H1 (cell line): ENCODE measurements at regions not wholly inside any gene's neighbourhood (a gene's known extent, or its start where the extent isn't known, plus 50 kb on each side); places are given as distances from the start of the nearest gene placed in this dataset.

Experiments used
- CTCF ChIA-PET: fragments of 300-600 bp; sonication (Branson Sonifier 250); formaldehyde crosslinking; loops from one replicate; lab custom pipeline; 2021; ENCODE audit not compliant: partially characterized antibody; lab: Charles Lee
- POLR2A ChIA-PET: fragments of 300-600 bp; sonication (Branson Sonifier 250); formaldehyde crosslinking; loops from one replicate; lab custom pipeline; 2021; ENCODE audit warnings: inconsistent platforms; ENCODE audit not compliant: partially characterized antibody; lab: Charles Lee
- DNase-seq, 2 experiments: peaks; one replicate each; pipeline versions ENCODE4 v3.0.0 to v3.0.0-alpha.2; 2010 to 2022; ENCODE audit warnings: low spot score in 2 of 2, low read depth in 1 of 2, mixed read lengths in 1 of 2
- FAIRE-seq: peaks from 2 replicates; lab custom pipeline; 2011; peaks lifted over from hg19 to GRCh38; lab: Jason Lieb, UNC
- H2AFZ ChIP-seq: 2 replicates; pipeline ENCODE4 v1.8.1; 2012; ENCODE audit warnings: low read length, inconsistent platforms
- H2AK5ac ChIP-seq: 2 replicates; pipeline ENCODE4 v1.6.1; 2013; ENCODE audit warnings: low read depth, low read length
- H2BK120ac ChIP-seq: replicated peaks from 2 replicates; pipeline ENCODE3; 2013; ENCODE audit warnings: low read depth, low read length, inconsistent platforms
- H2BK12ac ChIP-seq: 2 replicates; pipeline ENCODE4 v1.6.1; 2013; ENCODE audit warnings: low read depth, low read length
- H2BK15ac ChIP-seq: 2 replicates; pipeline ENCODE4 v1.6.1; 2013; ENCODE audit warnings: low read length
- H2BK20ac ChIP-seq: 2 replicates; pipeline ENCODE4 v1.6.1; 2013; ENCODE audit warnings: low read length
- H2BK5ac ChIP-seq: 2 replicates; pipeline ENCODE4 v1.6.1; 2013; ENCODE audit warnings: low read depth, low read length
- H3K14ac ChIP-seq: 2 replicates; pipeline ENCODE4 v1.6.1; 2013; ENCODE audit warnings: inconsistent platforms; ENCODE audit not compliant: insufficient read length
- H3K18ac ChIP-seq: 2 replicates; pipeline ENCODE4 v1.6.1; 2013; ENCODE audit warnings: low read length; ENCODE audit errors: extremely low read depth
- H3K23ac ChIP-seq: 2 replicates; pipeline ENCODE4 v1.6.1; 2013; ENCODE audit warnings: inconsistent platforms; ENCODE audit not compliant: insufficient read length
- H3K23me2 ChIP-seq: 2 replicates; pipeline ENCODE4 v1.6.1; 2013; ENCODE audit warnings: low read depth, low read length
- H3K27ac ChIP-seq: 2 replicates; pipeline ENCODE4 v1.6.1; 2011; ENCODE audit warnings: low read depth, low read length, inconsistent platforms
- H3K27me3 ChIP-seq, 4 experiments: replicated peaks in 1 of 4; 1 replicate in 1 of 4; 2 replicates in 3 of 4; pipeline versions ENCODE4 v1.6.1 to v1.8.1; 2011 to 2013; ENCODE audit warnings: low read length in 3 of 4, mild to moderate bottlenecking in 3 of 4, inconsistent platforms in 2 of 4, mixed read lengths in 2 of 4, moderate library complexity in 1 of 4; ENCODE audit not compliant: control insufficient read depth in 3 of 4, insufficient read depth in 3 of 4; ENCODE audit errors: extremely low read depth in 1 of 4
- H3K36me3 ChIP-seq, 4 experiments: 2 replicates each; pipeline versions ENCODE4 v1.6.1 to v1.8.1; 2011 to 2013; ENCODE audit warnings: mild to moderate bottlenecking in 4 of 4, low read length in 3 of 4, moderate library complexity in 2 of 4, control low read depth in 1 of 4, inconsistent platforms in 1 of 4; ENCODE audit not compliant: insufficient read depth in 4 of 4, control insufficient read depth in 2 of 4
- H3K4ac ChIP-seq: replicated peaks from 2 replicates; pipeline ENCODE3; 2013; ENCODE audit warnings: low read length, low read depth, mixed read lengths, inconsistent platforms; ENCODE audit not compliant: insufficient read length
- H3K4me1 ChIP-seq, 4 experiments: replicated peaks in 1 of 4; 1 replicate in 1 of 4; 2 replicates in 3 of 4; pipeline versions ENCODE4 v1.6.1 to v1.8.1; 2011 to 2013; ENCODE audit warnings: low read length in 3 of 4, inconsistent platforms in 2 of 4, mixed read lengths in 1 of 4; ENCODE audit not compliant: insufficient read depth in 4 of 4, control insufficient read depth in 3 of 4
- H3K4me2 ChIP-seq, 2 experiments: 2 replicates each; pipeline versions ENCODE4 v1.6.1 to v1.8.1; 2011 to 2013; ENCODE audit warnings: low read depth in 2 of 2, low read length in 2 of 2, control low read depth in 1 of 2, inconsistent platforms in 1 of 2, mild to moderate bottlenecking in 1 of 2; ENCODE audit not compliant: insufficient read depth in 1 of 2
- H3K4me3 ChIP-seq, 4 experiments: fragments of 200-600, 300-600 bp in 1 of 4; sonication (generic), shearing (Covaris generic), sonication (Bioruptor Twin) in 1 of 4; 2 replicates each; pipeline versions ENCODE4 v1.5.1 to v1.8.1; 2011 to 2016; ENCODE audit warnings: low read length in 4 of 4, low read depth in 3 of 4, control low read depth in 2 of 4, inconsistent platforms in 2 of 4, mild to moderate bottlenecking in 2 of 4, mixed read lengths in 1 of 4, moderate library complexity in 1 of 4; ENCODE audit not compliant: insufficient read depth in 2 of 4; ENCODE audit errors: extremely low read depth in 1 of 4
- H3K56ac ChIP-seq: replicated peaks from 2 replicates; pipeline ENCODE3; 2013; ENCODE audit warnings: low read depth, mild to moderate bottlenecking, mixed read lengths, low read length, inconsistent platforms; ENCODE audit not compliant: insufficient read length
- H3K79me1 ChIP-seq: 2 replicates; pipeline ENCODE4 v1.6.1; 2013; ENCODE audit warnings: low read depth, low read length, control low read depth
- H3K79me2 ChIP-seq, 2 experiments: 2 replicates each; pipeline versions ENCODE4 v1.6.1 to v1.8.1; 2012 to 2013; ENCODE audit warnings: low read length in 2 of 2, mild to moderate bottlenecking in 2 of 2, inconsistent platforms in 1 of 2; ENCODE audit not compliant: insufficient read depth in 2 of 2, control insufficient read depth in 1 of 2
- H3K9ac ChIP-seq, 4 experiments: replicated peaks in 1 of 4; 1 replicate in 1 of 4; 2 replicates in 3 of 4; pipeline versions ENCODE4 v1.6.1 to v1.8.1; 2011 to 2013; ENCODE audit warnings: low read depth in 3 of 4, low read length in 3 of 4, control low read depth in 2 of 4, mild to moderate bottlenecking in 2 of 4, moderate library complexity in 2 of 4, inconsistent platforms in 1 of 4; ENCODE audit errors: extremely low read depth in 1 of 4
- H3K9me3 ChIP-seq, 2 experiments: 2 replicates each; pipeline versions ENCODE4 v1.6.1 to v1.8.1; 2012 to 2013; ENCODE audit warnings: mild to moderate bottlenecking in 2 of 2, moderate library complexity in 2 of 2, control low read depth in 1 of 2, inconsistent platforms in 1 of 2, low read depth in 1 of 2, low read length in 1 of 2, mixed read lengths in 1 of 2; ENCODE audit not compliant: insufficient read depth in 2 of 2
- H4K20me1 ChIP-seq, 2 experiments: replicated peaks in 1 of 2; 2 replicates each; pipeline versions ENCODE3 to v1.8.1; 2011 to 2013; ENCODE audit warnings: inconsistent platforms in 2 of 2, low read length in 2 of 2, mild to moderate bottlenecking in 1 of 2; ENCODE audit not compliant: insufficient read depth in 2 of 2, control insufficient read depth in 1 of 2
- H4K5ac ChIP-seq: 2 replicates; pipeline ENCODE4 v1.6.1; 2013; ENCODE audit warnings: low read length, low read depth, mixed read lengths, inconsistent platforms; ENCODE audit not compliant: insufficient read length
- H4K8ac ChIP-seq: 2 replicates; pipeline ENCODE4 v1.8.0; 2013; ENCODE audit warnings: mild to moderate bottlenecking, moderate library complexity, low read length, inconsistent platforms; ENCODE audit not compliant: insufficient read depth; ENCODE audit errors: extremely low read depth
- H4K91ac ChIP-seq: replicated peaks from 2 replicates; pipeline ENCODE3; 2013; ENCODE audit warnings: low read length, mixed read lengths, inconsistent platforms; ENCODE audit not compliant: insufficient read length
- FOSL1 ChIP-seq: IDR thresholded peaks from 2 replicates; pipeline ENCODE4 v1.6.1; 2011; ENCODE audit warnings: mild to moderate bottlenecking, low read depth, low read length, moderate library complexity; ENCODE audit not compliant: insufficient read depth
- HDAC2 ChIP-seq, 2 experiments: fragments of 300-600 bp in 1 of 2; sonication (generic) in 1 of 2; IDR thresholded peaks; 2 replicates each; pipeline ENCODE4 v1.6.1; 2011 to 2012; ENCODE audit warnings: low read depth in 2 of 2, low read length in 2 of 2, mild to moderate bottlenecking in 2 of 2, moderate library complexity in 2 of 2, borderline replicate concordance in 1 of 2, inconsistent platforms in 1 of 2
- JUND ChIP-seq: IDR thresholded peaks from 2 replicates; pipeline ENCODE4 v1.6.1; 2011; ENCODE audit warnings: mild to moderate bottlenecking, improper control_type of control experiment, low read length
- NANOG ChIP-seq: IDR thresholded peaks from 2 replicates; pipeline ENCODE4 v1.6.1; 2011; ENCODE audit warnings: low read length, low read depth, mild to moderate bottlenecking, inconsistent platforms; ENCODE audit not compliant: insufficient read depth, poor library complexity, severe bottlenecking
- PHF8 ChIP-seq: fragments of 200-600 bp; sonication (generic); conservative IDR thresholded peaks from 2 replicates; pipeline ENCODE4 v1.7.1; 2012; ENCODE audit warnings: low read depth, mild to moderate bottlenecking, inconsistent platforms, low read length, moderate library complexity
- RFX5 ChIP-seq: IDR thresholded peaks from 2 replicates; pipeline ENCODE4 v1.6.1; 2011; ENCODE audit warnings: low read depth, low read length, improper control_type of control experiment, borderline replicate concordance
- RNF2 ChIP-seq: fragments of 200-900, 300-1000 bp; sonication (generic); IDR thresholded peaks from 2 replicates; pipeline ENCODE4 v1.7.1; 2016; ENCODE audit warnings: borderline replicate concordance, low read depth, mild to moderate bottlenecking, antibody characterized with exemption, low read length; ENCODE audit not compliant: poor library complexity, severe bottlenecking; ENCODE audit errors: missing control alignments
- WGBS, 2 experiments: shearing (Covaris generic) in 1 of 2; methylation state at CpG; one replicate each; pipeline versions ENCODE4 v1.1.6 to v1.1.7; 2013 to 2015; ENCODE audit warnings: low lambda C conversion rate in 2 of 2, mixed read lengths in 2 of 2, inconsistent platforms in 1 of 2, low coverage in 1 of 2, missing lambda C conversion rate in 1 of 2; ENCODE audit not compliant: insufficient replicate concordance in 2 of 2, insufficient coverage in 1 of 2, insufficient read length in 1 of 2; ENCODE audit errors: extremely low coverage in 1 of 2, missing lambda C conversion rate in 1 of 2; 5-methylcytosine and 5-hydroxymethylcytosine counted together
- TF ChIP-seq, protein P1 (sequence below): IDR thresholded peaks from 2 replicates; pipeline ENCODE4 v1.6.1; 2011; ENCODE audit warnings: low read length, improper control_type of control experiment
- TF ChIP-seq, protein P2 (sequence below): IDR thresholded peaks from 2 replicates; pipeline ENCODE4 v1.6.1; 2012; ENCODE audit warnings: low read length, inconsistent platforms

DNA sequence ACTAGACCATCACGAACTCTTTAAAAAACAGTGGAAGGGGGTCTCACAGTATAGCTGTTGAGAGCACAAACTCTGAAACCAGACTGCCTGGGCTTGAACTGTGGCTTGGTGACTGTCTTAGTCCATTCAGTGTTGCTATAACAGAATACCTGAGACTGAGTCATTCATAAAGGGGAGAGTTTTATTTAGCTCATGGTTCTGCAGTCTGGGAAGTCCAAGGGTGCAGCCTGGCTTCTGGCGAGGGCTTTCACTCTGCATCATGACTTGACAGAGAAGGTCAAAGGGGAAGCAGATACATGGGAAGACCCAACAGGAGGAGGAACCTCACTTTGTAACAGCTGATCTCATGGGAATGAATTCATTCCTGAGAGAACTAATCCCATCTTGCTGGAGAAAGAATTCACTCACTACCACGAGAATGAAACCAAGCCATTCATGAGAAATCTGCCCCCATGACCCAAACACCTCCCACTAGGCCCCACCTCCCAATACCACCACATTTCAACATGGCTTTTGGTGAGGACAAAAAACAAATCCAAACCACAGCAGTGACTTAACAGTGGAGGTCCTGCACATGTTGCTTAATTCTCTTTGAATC lies 116.7 kb upstream of the STOX2 start:
- DNase-seq, result no peak
- Histone ChIP-seq H3K36me3 (peaks cover 0 to 3% (median 0%) of the 10 kb centered on the region in 4 experiments; a peak in 1 of 8 replicates), H3K14ac (no peak overlapping the region), H3K23ac (no peak overlapping the region), H2BK20ac (no peak overlapping the region), H4K20me1 (no peaks in the 10 kb centered on the region), H4K5ac (no peak overlapping the region), H4K8ac (no peak overlapping the region), H2BK15ac (no peak overlapping the region), H3K4ac (no peak overlapping the region), H3K79me2 (no peaks in the 10 kb centered on the region), H3K79me1 (no peaks in the 10 kb centered on the region), H2AK5ac (no peak overlapping the region), H2BK120ac (no peak overlapping the region), H3K27me3 (no peaks in the 10 kb centered on the region), H3K18ac (no peak overlapping the region), H3K56ac (no peak overlapping the region), H4K91ac (no peak overlapping the region), H2BK12ac (no peak overlapping the region), H3K23me2 (no peaks in the 10 kb centered on the region), H3K9me3 (peaks cover 4 to 8% of the 10 kb centered on the region in 2 experiments; a peak in 2 of 4 replicates), H3K9ac (no peak overlapping the region), H3K4me3 (no peak overlapping the region), H2BK5ac (no peak overlapping the region), H3K4me1 (peaks cover 0 to 4% (median 0%) of the 10 kb centered on the region in 4 experiments; a peak in 1 of 7 replicates), H3K4me2 (no peak overlapping the region), H3K27ac (no peak overlapping the region), H2AFZ (no peak overlapping the region)
- FAIRE-seq, result no peak
- ChIA-PET CTCF (no interaction called here), POLR2A (no interaction called here)
- WGBS, 2 experiments, result 89% methylated on average over 3 of the region's 3 CpGs; no CpG with 5 or more reads in 1 of the 2 experiments
- TF ChIP-seq PHF8 (no peak), FOSL1 (no peak), JUND (no peak), RFX5 (no peak), RNF2 (no peak), HDAC2 (IDR thresholded peaks at IDR 0.05; ENCODE audit: borderline replicate concordance in 1 of 2, low read depth in 2 of 2, low read length in 2 of 2) (no peak), NANOG (no peak)
- TF ChIP-seq, protein P1, sequence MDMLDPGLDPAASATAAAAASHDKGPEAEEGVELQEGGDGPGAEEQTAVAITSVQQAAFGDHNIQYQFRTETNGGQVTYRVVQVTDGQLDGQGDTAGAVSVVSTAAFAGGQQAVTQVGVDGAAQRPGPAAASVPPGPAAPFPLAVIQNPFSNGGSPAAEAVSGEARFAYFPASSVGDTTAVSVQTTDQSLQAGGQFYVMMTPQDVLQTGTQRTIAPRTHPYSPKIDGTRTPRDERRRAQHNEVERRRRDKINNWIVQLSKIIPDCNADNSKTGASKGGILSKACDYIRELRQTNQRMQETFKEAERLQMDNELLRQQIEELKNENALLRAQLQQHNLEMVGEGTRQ, result no peak
- TF ChIP-seq, protein P2, sequence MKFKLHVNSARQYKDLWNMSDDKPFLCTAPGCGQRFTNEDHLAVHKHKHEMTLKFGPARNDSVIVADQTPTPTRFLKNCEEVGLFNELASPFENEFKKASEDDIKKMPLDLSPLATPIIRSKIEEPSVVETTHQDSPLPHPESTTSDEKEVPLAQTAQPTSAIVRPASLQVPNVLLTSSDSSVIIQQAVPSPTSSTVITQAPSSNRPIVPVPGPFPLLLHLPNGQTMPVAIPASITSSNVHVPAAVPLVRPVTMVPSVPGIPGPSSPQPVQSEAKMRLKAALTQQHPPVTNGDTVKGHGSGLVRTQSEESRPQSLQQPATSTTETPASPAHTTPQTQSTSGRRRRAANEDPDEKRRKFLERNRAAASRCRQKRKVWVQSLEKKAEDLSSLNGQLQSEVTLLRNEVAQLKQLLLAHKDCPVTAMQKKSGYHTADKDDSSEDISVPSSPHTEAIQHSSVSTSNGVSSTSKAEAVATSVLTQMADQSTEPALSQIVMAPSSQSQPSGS, result no peak
